CD4-positive, alpha-beta T cell (primary cell): ENCODE measurements at regions not wholly inside any gene's neighbourhood (a gene's known extent, or its start where the extent isn't known, plus 50 kb on each side); places are given as distances from the start of the nearest gene placed in this dataset.

Experiments used
- ATAC-seq: fragments of 200-7000 bp; cut with Tn5 transposase; one replicate; pipeline ENCODE4 v1.10.0; 2022; ENCODE audit warnings: mild to moderate bottlenecking; ENCODE audit not compliant: poor library complexity
- CTCF ChIA-PET: fragments of 350-600 bp; sonication (Branson Sonifier 250); formaldehyde crosslinking; loops from one replicate; lab custom pipeline; 2021; ENCODE audit warnings: antibody characterized with exemption, inconsistent platforms; lab: Charles Lee
- POLR2A ChIA-PET: fragments of 350-600 bp; sonication (Branson Sonifier 250); formaldehyde crosslinking; loops from one replicate; lab custom pipeline; 2021; ENCODE audit warnings: antibody characterized with exemption, inconsistent platforms; lab: Charles Lee
- DNase-seq, 14 experiments: peaks; one replicate each; pipeline ENCODE4 v3.0.0-alpha.2; 2013 to 2020; ENCODE audit warnings: mixed read lengths in 2 of 14
- H3K27ac ChIP-seq, 2 donors: one replicate each; pipeline versions ENCODE4 v1.5.1 to v1.7.0; 2013; ENCODE audit warnings: low read length in 2 of 2, low read depth in 1 of 2, mild to moderate bottlenecking in 1 of 2
- H3K27me3 ChIP-seq, 2 experiments: 1 replicate in 1 of 2; 2 replicates in 1 of 2; pipeline versions ENCODE4 v1.6.1 to v1.7.0; 2013; ENCODE audit warnings: low read length in 2 of 2, control low read depth in 1 of 2, mild to moderate bottlenecking in 1 of 2, moderate library complexity in 1 of 2; ENCODE audit not compliant: insufficient read depth in 2 of 2, control insufficient read depth in 1 of 2
- H3K36me3 ChIP-seq: one replicate; pipeline ENCODE4 v1.6.1; 2013; ENCODE audit warnings: low read length, control low read depth; ENCODE audit not compliant: insufficient read depth
- H3K4me1 ChIP-seq: one replicate; pipeline ENCODE4 v1.6.1; 2013; ENCODE audit warnings: low read length, control low read depth; ENCODE audit not compliant: insufficient read depth
- H3K4me3 ChIP-seq: one replicate; pipeline ENCODE4 v1.5.1; 2013; ENCODE audit warnings: mild to moderate bottlenecking, low read length, moderate library complexity
- H3K9me3 ChIP-seq, 2 experiments: 1 replicate in 1 of 2; 2 replicates in 1 of 2; pipeline versions ENCODE4 v1.6.1 to v1.7.0; 2013; ENCODE audit warnings: low read length in 2 of 2, mild to moderate bottlenecking in 2 of 2, control low read depth in 1 of 2, moderate library complexity in 1 of 2; ENCODE audit not compliant: control insufficient read depth in 1 of 2, insufficient read depth in 1 of 2
- H3K27ac Mint-ChIP-seq: one replicate; pipeline ENCODE4 v1.8.0; 2020; ENCODE audit warnings: mixed read lengths
- H3K27me3 Mint-ChIP-seq: one replicate; pipeline ENCODE4 v1.8.0; 2021; ENCODE audit warnings: mixed read lengths
- H3K36me3 Mint-ChIP-seq: one replicate; pipeline ENCODE4 v1.8.0; 2021; ENCODE audit warnings: low read depth, mixed read lengths
- H3K4me1 Mint-ChIP-seq: one replicate; pipeline ENCODE4 v1.8.0; 2021; ENCODE audit warnings: low read depth, mixed read lengths
- H3K4me3 Mint-ChIP-seq: one replicate; pipeline ENCODE4 v1.8.0; 2020; ENCODE audit warnings: mild to moderate bottlenecking, mixed read lengths
- H3K9me3 Mint-ChIP-seq: one replicate; pipeline ENCODE4 v1.8.0; 2020; ENCODE audit warnings: mixed read lengths
- CTCF ChIP-seq: fragments of 200-600 bp; IDR thresholded peaks from one replicate; pipeline ENCODE4 v1.8.0; 2022; ENCODE audit warnings: antibody characterized with exemption, mild to moderate bottlenecking
- intact Hi-C, 2 experiments: fragments of 100-400 bp; cut with DNase I in 1 of 2; cut with micrococcal nuclease in 1 of 2; formaldehyde crosslinking; loops; one replicate each; pipeline versions ENCODE4 v1.15.1 to v1.9.0; 2023 to 2025; cut with DNase I, micrococcal nuclease

- DNase-seq (no peak), ATAC-seq (no peak)
- no peak for TF ChIP-seq CTCF
- Histone ChIP-seq H3K27ac (no peak overlapping the region), H3K9me3 (peaks cover 0 to 7% of the 10 kb centered on the region in 2 experiments), H3K36me3 (no peaks in the 10 kb centered on the region), H3K27me3 (peaks cover 0 to 9% of the 10 kb centered on the region in 2 experiments), H3K4me3 (no peak overlapping the region), H3K4me1 (peaks cover 14% of the 10 kb centered on the region)
- POLR2A ChIA-PET = interaction anchor here (0.6 kb wide), 1 partner anchor 178 kb away, joined by 3 read pairs; no protein-coding TSS in a partner anchor
- Mint-ChIP-seq H3K4me1 (no peaks in the 10 kb centered on the region), H3K36me3 (no peaks in the 10 kb centered on the region), H3K9me3 (no peaks in the 10 kb centered on the region), H3K27me3 (peaks cover 10% of the 10 kb centered on the region), H3K27ac (no peak overlapping the region), H3K4me3 (no peak overlapping the region)
- CTCF ChIA-PET = no interaction called here
- intact Hi-C loops = no loop called here
These were observed 255.6 kb downstream of the LRFN2 start for GRCh38 chr6:40331545-40331944.

GRCh38 chr6:40330301-40330721, 256.9 kb downstream of the LRFN2 start:
- ATAC-seq = no peak
- H3K36me3 ChIP-seq = no peaks in the 10 kb centered on the region
- no peak overlapping the region for H3K27ac ChIP-seq
- ChIA-PET CTCF (no interaction called here), POLR2A (no interaction called here)
- Mint-ChIP-seq H3K36me3 (no peaks in the 10 kb centered on the region), H3K27me3 (peaks cover 18% of the 10 kb centered on the region), H3K4me1 (no peaks in the 10 kb centered on the region), H3K9me3 (no peaks in the 10 kb centered on the region), H3K4me3 (no peak overlapping the region), H3K27ac (no peak overlapping the region)
- peaks cover 19% of the 10 kb centered on the region for H3K4me1 ChIP-seq
- no peak for TF ChIP-seq CTCF
- H3K27me3 ChIP-seq = peaks cover 0 to 11% of the 10 kb centered on the region in 2 experiments
- no peak for DNase-seq
- intact Hi-C loops = no loop called here
- H3K4me3 ChIP-seq = no peak overlapping the region
- peaks cover 0 to 4% of the 10 kb centered on the region in 2 experiments for H3K9me3 ChIP-seq

GRCh38 chr6:40328986-40329545, 258.1 kb downstream of the LRFN2 start:
- no peaks in the 10 kb centered on the region for H3K9me3 ChIP-seq
- H3K27ac ChIP-seq = no peak overlapping the region
- H3K27me3 ChIP-seq = peaks cover 0 to 11% of the 10 kb centered on the region in 2 experiments
- ChIA-PET CTCF (interaction anchor here (0.7 to 1.8 kb wide), 4 partner anchors 150 to 518 kb away, joined by 3 to 10 read pairs (median 4); no protein-coding TSS in a partner anchor), POLR2A (no interaction called here)
- H3K4me1 Mint-ChIP-seq = no peaks in the 10 kb centered on the region
- peaks cover 19% of the 10 kb centered on the region for H3K4me1 ChIP-seq
- H3K4me3 Mint-ChIP-seq = no peak overlapping the region
- H3K36me3 Mint-ChIP-seq = no peaks in the 10 kb centered on the region
- H3K27ac Mint-ChIP-seq = no peak overlapping the region
- intact Hi-C loops = loop anchor here (2.0 to 5.0 kb wide), 5 partner anchors 258 to 693 kb away; partner anchors contain the start of gene LRFN2 (in 1 of the 2)
- H3K9me3 Mint-ChIP-seq = no peaks in the 10 kb centered on the region
- ATAC-seq (no peak), DNase-seq (no peak)
- TF ChIP-seq CTCF = peak; percentile 6
- peaks cover 18% of the 10 kb centered on the region for H3K27me3 Mint-ChIP-seq
- H3K4me3 ChIP-seq = no peak overlapping the region
- H3K36me3 ChIP-seq = no peaks in the 10 kb centered on the region
